ENCODE measurements at regions not wholly inside any gene's neighbourhood (a gene's known extent, or its start where the extent isn't known, plus 50 kb on each side); places are given as distances from the start of the nearest gene placed in this dataset.
A peak's percentile ranks its signal among the peaks of the same experiment; 100 is the strongest.

DNA sequence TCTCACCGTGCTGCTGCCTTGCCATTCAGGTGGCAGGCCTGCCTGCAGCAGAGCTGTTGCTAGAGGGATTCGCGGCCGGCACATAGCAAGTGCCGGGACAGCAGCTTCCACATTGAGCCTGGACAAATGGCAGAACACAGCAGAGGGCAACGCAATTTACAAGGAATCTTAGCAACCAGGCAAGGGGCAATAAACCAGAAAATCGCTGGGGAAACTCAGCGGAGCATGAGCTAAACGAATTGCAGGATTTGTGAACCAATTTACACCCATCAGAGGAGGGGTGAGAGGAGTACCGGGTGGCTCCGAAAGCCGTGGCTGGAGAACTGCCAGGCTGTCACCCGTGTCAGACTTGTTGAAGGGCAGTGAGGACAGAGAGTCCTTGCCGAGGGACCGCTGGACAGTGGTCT, 58.6 kb upstream of the LOXL4 start:
- no peak overlapping the region for H3K4me3 ChIP-seq
- H3K27ac ChIP-seq, result no peak overlapping the region
- DNase-seq (no peak), ATAC-seq (ENCODE audit: low FRiP score in 2 of 2) (no peak)
- peaks cover 0 to 14% (median 10%) of the 10 kb centered on the region in 4 donors for H3K4me1 ChIP-seq
- no peak for TF ChIP-seq POLR2A (IDR thresholded peaks at IDR 0.05)
- TF ChIP-seq, protein P1, sequence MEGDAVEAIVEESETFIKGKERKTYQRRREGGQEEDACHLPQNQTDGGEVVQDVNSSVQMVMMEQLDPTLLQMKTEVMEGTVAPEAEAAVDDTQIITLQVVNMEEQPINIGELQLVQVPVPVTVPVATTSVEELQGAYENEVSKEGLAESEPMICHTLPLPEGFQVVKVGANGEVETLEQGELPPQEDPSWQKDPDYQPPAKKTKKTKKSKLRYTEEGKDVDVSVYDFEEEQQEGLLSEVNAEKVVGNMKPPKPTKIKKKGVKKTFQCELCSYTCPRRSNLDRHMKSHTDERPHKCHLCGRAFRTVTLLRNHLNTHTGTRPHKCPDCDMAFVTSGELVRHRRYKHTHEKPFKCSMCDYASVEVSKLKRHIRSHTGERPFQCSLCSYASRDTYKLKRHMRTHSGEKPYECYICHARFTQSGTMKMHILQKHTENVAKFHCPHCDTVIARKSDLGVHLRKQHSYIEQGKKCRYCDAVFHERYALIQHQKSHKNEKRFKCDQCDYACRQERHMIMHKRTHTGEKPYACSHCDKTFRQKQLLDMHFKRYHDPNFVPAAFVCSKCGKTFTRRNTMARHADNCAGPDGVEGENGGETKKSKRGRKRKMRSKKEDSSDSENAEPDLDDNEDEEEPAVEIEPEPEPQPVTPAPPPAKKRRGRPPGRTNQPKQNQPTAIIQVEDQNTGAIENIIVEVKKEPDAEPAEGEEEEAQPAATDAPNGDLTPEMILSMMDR (IDR thresholded peaks at IDR 0.05), result no peak
- no peak for TF ChIP-seq POLR2AphosphoS5 (IDR thresholded peaks at IDR 0.05)
- TF ChIP-seq EP300 (IDR thresholded peaks at IDR 0.05), result no peak
- no peaks in the 10 kb centered on the region for H3K27me3 ChIP-seq
- H3K36me3 ChIP-seq, result no peaks in the 10 kb centered on the region
- no peaks in the 10 kb centered on the region for H3K9me3 ChIP-seq
- 59 to 65% methylated on average over 15 of the region's 15 CpGs for WGBS, 2 donors

DNA sequence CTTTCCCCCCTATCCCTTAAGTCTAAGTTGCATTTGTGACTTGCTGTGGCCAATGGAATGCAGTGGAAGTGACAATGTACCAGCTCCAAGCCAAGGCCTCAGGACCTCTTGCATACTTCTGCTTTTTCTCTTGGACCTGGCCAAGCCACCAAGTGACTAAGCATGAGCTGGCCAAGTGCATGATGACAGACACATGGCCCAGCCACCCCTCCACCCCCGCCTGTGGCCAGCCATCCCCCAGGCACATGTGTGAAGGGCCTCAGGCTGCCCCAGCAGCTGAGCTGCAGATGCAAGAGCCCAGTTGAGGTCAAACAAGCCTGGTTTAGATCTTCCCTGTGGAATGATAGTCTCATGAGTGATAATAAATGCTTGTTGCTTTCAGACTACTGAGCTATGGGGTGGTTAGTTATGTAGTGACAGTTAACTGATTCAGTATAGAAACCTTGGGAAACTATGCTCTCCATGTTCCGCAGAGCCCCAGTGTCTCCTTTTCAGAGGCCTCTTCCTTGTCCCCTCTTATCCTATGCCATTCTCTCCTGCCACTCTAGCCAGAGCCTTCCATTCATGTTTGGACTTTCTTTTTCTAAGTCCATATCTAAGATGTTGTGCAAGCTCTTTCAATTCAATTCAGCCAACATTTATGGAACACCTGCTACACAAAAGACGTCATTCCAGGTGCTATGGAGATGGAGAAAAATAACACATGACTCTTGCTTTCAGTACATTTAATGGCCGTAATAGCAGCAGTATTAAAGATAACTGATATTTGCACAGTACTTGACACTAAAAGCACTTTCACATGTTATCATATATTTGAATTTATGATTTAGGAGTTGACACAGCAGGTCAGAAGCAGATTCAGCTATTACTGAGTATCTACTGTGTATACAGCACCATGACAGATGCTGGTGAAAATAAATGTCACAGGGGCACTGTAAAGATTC, 55.5 kb upstream of the LOXL4 start:
- no peak overlapping the region for H3K27ac ChIP-seq
- WGBS, 2 donors, result 67 to 69% methylated on average over 3 to 4 of the region's 4 CpGs
- H3K36me3 ChIP-seq, result no peaks in the 10 kb centered on the region
- DNase-seq (peak; percentile 81 to 84), ATAC-seq (ENCODE audit: low FRiP score in 2 of 2) (peak; percentile 70 to 89)
- no peaks in the 10 kb centered on the region for H3K9me3 ChIP-seq
- H3K4me1 ChIP-seq, result peaks cover 0 to 14% (median 10%) of the 10 kb centered on the region in 4 donors
- peak; percentile 58 to 65 for TF ChIP-seq POLR2AphosphoS5 (IDR thresholded peaks at IDR 0.05)
- TF ChIP-seq POLR2A (IDR thresholded peaks at IDR 0.05), result no peak
- peak in 1 of 4 donors; percentile 46 for TF ChIP-seq EP300 (IDR thresholded peaks at IDR 0.05)
- no peak overlapping the region for H3K4me3 ChIP-seq
- H3K27me3 ChIP-seq, result no peaks in the 10 kb centered on the region

DNA sequence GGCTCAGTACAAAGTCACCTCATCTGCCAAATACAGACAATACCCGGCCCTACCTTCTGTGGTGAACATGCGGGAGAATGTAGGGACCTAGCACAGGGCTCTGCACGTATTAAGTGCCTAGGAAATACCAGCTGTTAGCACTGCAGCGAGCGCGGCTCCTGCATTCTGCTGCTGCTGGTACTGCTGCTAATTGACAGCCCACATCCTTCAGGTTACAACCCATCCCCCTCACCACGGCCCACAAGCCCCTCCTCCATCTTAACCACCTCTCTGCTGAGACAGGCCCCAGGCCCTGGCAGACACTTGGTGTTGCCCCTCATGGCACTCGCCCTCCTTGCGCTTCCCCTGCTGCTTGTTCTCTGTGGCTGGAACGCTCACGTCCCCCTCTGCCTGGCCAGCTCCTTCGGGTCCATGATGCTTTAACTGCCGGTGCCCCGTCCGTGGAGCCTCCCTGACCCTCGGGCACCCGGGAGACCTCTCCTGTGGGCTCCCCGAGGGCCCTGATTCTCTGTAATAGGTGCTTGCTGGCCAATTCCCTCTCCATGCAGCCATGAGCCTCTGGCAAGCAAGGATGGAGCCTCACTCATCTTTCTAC, 53.3 kb upstream of the LOXL4 start:
- WGBS, 2 donors, result 85 to 91% methylated on average over 14 to 18 of the region's 18 CpGs
- H3K36me3 ChIP-seq, result no peaks in the 10 kb centered on the region
- ATAC-seq (ENCODE audit: low FRiP score in 2 of 2) (no peak), DNase-seq (peak in 1 of 2 donors; percentile 47)
- H3K4me3 ChIP-seq, result no peak overlapping the region
- H3K4me1 ChIP-seq, result peaks cover 6 to 24% (median 20%) of the 10 kb centered on the region in 4 donors
- no peaks in the 10 kb centered on the region for H3K27me3 ChIP-seq
- H3K9me3 ChIP-seq, result no peaks in the 10 kb centered on the region
- H3K27ac ChIP-seq, result no peak overlapping the region
- no peak for TF ChIP-seq POLR2AphosphoS5 (IDR thresholded peaks at IDR 0.05)
- TF ChIP-seq POLR2A (IDR thresholded peaks at IDR 0.05), result no peak
- TF ChIP-seq, protein P1 (IDR thresholded peaks at IDR 0.05), result no peak
- TF ChIP-seq EP300 (IDR thresholded peaks at IDR 0.05), result no peak

DNA sequence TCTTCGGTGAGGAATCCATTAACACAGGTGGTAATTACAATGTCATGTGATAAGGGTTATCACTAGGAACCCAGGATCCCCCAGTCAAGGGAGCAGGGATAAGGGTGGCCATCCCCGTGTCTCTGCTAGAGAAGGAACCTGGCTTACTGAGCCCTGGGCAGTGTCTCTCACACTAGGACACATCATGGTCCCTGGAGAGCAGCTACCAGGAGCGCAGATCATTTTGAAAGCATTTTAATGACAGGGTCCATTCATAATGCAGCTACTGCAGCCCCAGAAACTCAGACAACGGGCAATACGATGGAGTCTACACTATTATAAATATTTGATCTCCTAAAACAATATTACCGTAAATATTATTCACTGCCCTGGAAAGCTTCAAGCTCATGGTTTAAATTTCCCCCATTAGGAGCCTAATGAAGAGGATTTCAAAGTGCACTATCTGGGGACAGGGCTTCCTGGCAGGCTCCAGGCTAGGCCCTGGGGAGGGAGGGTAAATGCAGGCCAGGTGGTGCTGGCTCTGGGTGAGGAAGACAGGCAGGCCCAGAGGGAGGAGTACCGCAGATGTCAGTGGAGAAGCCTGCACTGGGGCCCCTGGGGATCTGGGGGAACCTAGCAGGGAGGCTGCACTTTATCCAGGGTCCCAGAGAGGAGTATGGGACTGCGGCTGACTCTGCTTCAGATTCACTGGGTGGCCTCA, 52.6 kb upstream of the LOXL4 start:
- Histone ChIP-seq H3K9me3 (no peaks in the 10 kb centered on the region), H3K4me3 (no peak overlapping the region), H3K4me1 (peaks cover 6 to 27% (median 25%) of the 10 kb centered on the region in 4 donors), H3K36me3 (no peaks in the 10 kb centered on the region), H3K27ac (no peak overlapping the region), H3K27me3 (no peaks in the 10 kb centered on the region)
- WGBS, 2 donors, result 87 to 91% methylated on average over 8 of the region's 8 CpGs
- DNase-seq, result no peak
- ATAC-seq (ENCODE audit: low FRiP score in 2 of 2), result no peak
- TF ChIP-seq POLR2AphosphoS5 (IDR thresholded peaks at IDR 0.05) (no peak), EP300 (IDR thresholded peaks at IDR 0.05) (no peak), POLR2A (IDR thresholded peaks at IDR 0.05) (no peak)
- TF ChIP-seq, protein P1 (IDR thresholded peaks at IDR 0.05), result no peak

DNA sequence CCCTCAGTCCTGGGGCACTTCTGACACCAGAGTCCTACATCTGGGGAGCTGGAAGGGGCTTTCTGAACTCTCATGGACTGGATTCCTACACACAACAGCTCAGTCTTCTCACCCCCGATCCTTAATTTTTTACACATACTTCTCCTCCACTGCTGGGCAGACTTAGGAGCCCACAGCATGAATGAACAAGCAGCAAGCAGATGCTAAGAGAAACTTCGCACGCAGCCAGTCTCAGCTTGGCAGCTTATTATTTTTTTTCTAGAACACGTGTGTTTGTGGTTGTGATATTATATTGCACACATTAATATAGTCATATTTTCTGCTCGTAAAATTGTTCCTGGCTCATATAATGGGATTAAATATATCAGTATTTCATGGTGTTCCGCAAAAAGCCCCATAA, 50.9 kb upstream of the LOXL4 start:
- DNase-seq, result no peak
- Histone ChIP-seq H3K4me1 (peaks cover 13 to 42% (median 27%) of the 10 kb centered on the region in 4 donors), H3K27me3 (no peaks in the 10 kb centered on the region), H3K27ac (no peak overlapping the region), H3K36me3 (no peaks in the 10 kb centered on the region), H3K9me3 (no peaks in the 10 kb centered on the region), H3K4me3 (no peak overlapping the region)
- WGBS, 2 donors, result 91 to 94% methylated on average over 6 of the region's 6 CpGs
- ATAC-seq (ENCODE audit: low FRiP score in 2 of 2), result no peak
- TF ChIP-seq, protein P1 (IDR thresholded peaks at IDR 0.05), result no peak
- no peak for TF ChIP-seq EP300 (IDR thresholded peaks at IDR 0.05)
- TF ChIP-seq POLR2A (IDR thresholded peaks at IDR 0.05), result no peak
- TF ChIP-seq POLR2AphosphoS5 (IDR thresholded peaks at IDR 0.05), result no peak

Data from upper lobe of left lung (tissue), 6 donors.